SK-N-SH (cell line): ENCODE measurements at regions not wholly inside any gene's neighbourhood (a gene's known extent, or its start where the extent isn't known, plus 50 kb on each side); places are given as distances from the start of the nearest gene placed in this dataset.
"Not testable (repeated sequence)": the region's sequence is repeated elsewhere in the genome, so short reads cannot be mapped to it uniquely, and the experiment has no call there.

Experiments used
- CTCF ChIA-PET: fragments of 300-600, 350-600 bp; formaldehyde crosslinking; extraction: SDS; loops from one replicate; lab custom pipeline; 2021; lab: Yijun Ruan, JAX
- POLR2A ChIA-PET: fragments of 350-600 bp; sonication (Branson Sonifier 250); formaldehyde crosslinking; extraction: SDS; loops from one replicate; lab custom pipeline; 2020; ENCODE audit warnings: antibody characterized with exemption, inconsistent platforms; lab: Yijun Ruan, JAX
- DNase-seq: peaks from one replicate; pipeline ENCODE4 v3.0.0; 2012
- H2AFZ ChIP-seq: fragments of 200-600 bp; sonication (generic); 2 replicates; pipeline ENCODE4 v1.8.1; 2016; ENCODE audit warnings: antibody characterized with exemption, mild to moderate bottlenecking, low read depth
- H3F3A ChIP-seq: fragments of 200-600 bp; sonication (generic); replicated peaks from 2 replicates; pipeline ENCODE3; 2016; ENCODE audit warnings: antibody characterized with exemption, mild to moderate bottlenecking; ENCODE audit not compliant: insufficient read depth
- H3K27ac ChIP-seq, 2 experiments: fragments of 200-500 bp in 1 of 2; fragments of 200-600 bp in 1 of 2; sonication (Bioruptor generic) in 1 of 2; sonication (generic), shearing (Covaris generic) in 1 of 2; 2 replicates each; pipeline versions ENCODE4 v1.5.1 to v1.6.1; 2014 to 2016; ENCODE audit warnings: low read depth in 2 of 2, inconsistent platforms in 1 of 2, low read length in 1 of 2, mild to moderate bottlenecking in 1 of 2, mixed read lengths in 1 of 2
- H3K27me3 ChIP-seq: fragments of 200-600 bp; sonication (generic), shearing (Covaris generic); 2 replicates; pipeline ENCODE4 v1.6.1; 2016; ENCODE audit warnings: mixed run types; ENCODE audit not compliant: insufficient read depth
- H3K36me3 ChIP-seq, 2 experiments: fragments of 200-500 bp in 1 of 2; fragments of 200-600 bp in 1 of 2; sonication (Bioruptor generic) in 1 of 2; sonication (generic) in 1 of 2; replicated peaks in 1 of 2; 2 replicates each; pipeline versions ENCODE3 to v1.5.1; 2014 to 2016; ENCODE audit warnings: low read length in 1 of 2, mild to moderate bottlenecking in 1 of 2; ENCODE audit not compliant: insufficient read depth in 2 of 2, control insufficient read depth in 1 of 2
- H3K4me1 ChIP-seq, 2 experiments: fragments of 200-500 bp in 1 of 2; fragments of 200-600 bp in 1 of 2; sonication (Bioruptor generic) in 1 of 2; sonication (generic), shearing (Covaris generic) in 1 of 2; 2 replicates each; pipeline versions ENCODE4 v1.5.1 to v1.6.1; 2014 to 2016; ENCODE audit warnings: low read depth in 1 of 2, low read length in 1 of 2, mixed run types in 1 of 2; ENCODE audit not compliant: insufficient read depth in 2 of 2, control insufficient read depth in 1 of 2
- H3K4me2 ChIP-seq: fragments of 200-600 bp; sonication (generic), shearing (Covaris generic); 2 replicates; pipeline ENCODE4 v1.6.1; 2017; ENCODE audit warnings: mixed run types
- H3K4me3 ChIP-seq, 2 experiments: fragments of 200-500 bp in 1 of 2; fragments of 200-600 bp in 1 of 2; sonication (Bioruptor generic) in 1 of 2; sonication (generic), shearing (Covaris generic) in 1 of 2; 2 replicates each; pipeline versions ENCODE4 v1.5.1 to v1.8.1; 2014 to 2016; ENCODE audit warnings: low read depth in 2 of 2, inconsistent platforms in 1 of 2, low read length in 1 of 2, mild to moderate bottlenecking in 1 of 2, mixed read lengths in 1 of 2, moderate library complexity in 1 of 2
- H3K79me2 ChIP-seq: fragments of 200-600 bp; sonication (generic); 2 replicates; pipeline ENCODE4 v1.8.1; 2017; ENCODE audit warnings: mild to moderate bottlenecking; ENCODE audit not compliant: insufficient read depth
- H3K9ac ChIP-seq: fragments of 200-600 bp; sonication (generic); 2 replicates; pipeline ENCODE4 v1.6.1; 2017; ENCODE audit warnings: mixed run types
- H3K9me2 ChIP-seq: fragments of 200-600 bp; sonication (generic); 2 replicates; pipeline ENCODE4 v1.6.1; 2017; ENCODE audit warnings: mixed run types
- H3K9me3 ChIP-seq: fragments of 200-600 bp; sonication (generic); 2 replicates; pipeline ENCODE4 v1.6.1; 2017; ENCODE audit warnings: mixed run types, mild to moderate bottlenecking, moderate library complexity
- H4K20me1 ChIP-seq: fragments of 200-600 bp; sonication (generic); 2 replicates; pipeline ENCODE4 v1.6.1; 2017; ENCODE audit warnings: mild to moderate bottlenecking, mixed run types; ENCODE audit not compliant: insufficient read depth
- ELF1 ChIP-seq: IDR thresholded peaks from 2 replicates; pipeline ENCODE4 v1.4.0; 2012
- FOXM1 ChIP-seq: IDR thresholded peaks from 2 replicates; pipeline ENCODE4 v1.4.0; 2012; ENCODE audit warnings: low read depth, mild to moderate bottlenecking
- IRF3 ChIP-seq: fragments of 150-350 bp; IDR thresholded peaks from 2 replicates; pipeline ENCODE4 v1.6.1; 2016; ENCODE audit warnings: mild to moderate bottlenecking, low read depth, low read length
- MEF2A ChIP-seq: IDR thresholded peaks from 2 replicates; pipeline ENCODE4 v1.4.0; 2012; ENCODE audit warnings: low read depth, borderline replicate concordance
- RXRA ChIP-seq: IDR thresholded peaks from 2 replicates; pipeline ENCODE4 v1.4.0; 2012; ENCODE audit warnings: low read depth, mild to moderate bottlenecking, borderline replicate concordance
- TCF12 ChIP-seq: IDR thresholded peaks from 2 replicates; pipeline ENCODE4 v1.4.0; 2012
- USF2 ChIP-seq: fragments of 150-350 bp; IDR thresholded peaks from 2 replicates; pipeline ENCODE4 v1.6.1; 2017; ENCODE audit warnings: antibody characterized with exemption, low read length, low read depth, borderline replicate concordance
- WGBS: methylation state at CpG from one replicate; pipeline ENCODE4 v1.1.6; 2017; ENCODE audit warnings: low lambda C conversion rate; 5-methylcytosine and 5-hydroxymethylcytosine counted together
- TF ChIP-seq, protein P1 (sequence below): fragments of 200-600 bp; sonication (generic); IDR thresholded peaks from 2 replicates; pipeline ENCODE4 v1.6.1; 2017; ENCODE audit warnings: antibody characterized with exemption, mild to moderate bottlenecking, moderate library complexity
- TF ChIP-seq, protein P2 (sequence below): IDR thresholded peaks from 2 replicates; pipeline ENCODE4; 2012
- TF ChIP-seq, protein P3 (sequence below): IDR thresholded peaks from 2 replicates; pipeline ENCODE4 v1.4.0; 2012; ENCODE audit warnings: low read depth
- TF ChIP-seq, protein P4 (sequence below): IDR thresholded peaks from 2 replicates; pipeline ENCODE4 v1.4.0; 2012; ENCODE audit warnings: low read depth, borderline replicate concordance

- Histone ChIP-seq H2AFZ (no peak overlapping the region), H3K9ac (no peak overlapping the region), H3K79me2 (no peaks in the 10 kb centered on the region), H3K9me2 (no peaks in the 10 kb centered on the region), H3K4me3 (no peak overlapping the region), H3K27me3 (no peaks in the 10 kb centered on the region), H3K27ac (no peak overlapping the region), H3F3A (no peaks in the 10 kb centered on the region), H3K9me3 (no peaks in the 10 kb centered on the region), H3K4me2 (no peak overlapping the region), H4K20me1 (no peaks in the 10 kb centered on the region), H3K4me1 (peaks cover 3 to 16% of the 10 kb centered on the region in 2 experiments; a peak in 2 of 4 replicates), H3K36me3 (no peaks in the 10 kb centered on the region)
- ChIA-PET POLR2A (no interaction called here), CTCF (interaction anchor here (1.5 kb wide), 1 partner anchor 235 kb away, joined by 6 read pairs; no protein-coding TSS in a partner anchor)
- WGBS, result 96% methylated on average over 9 of the region's 9 CpGs
- DNase-seq, result no peak
- TF ChIP-seq MEF2A (no peak), RXRA (no peak), TCF12 (no peak), FOXM1 (no peak), USF2 (no peak), IRF3 (no peak), ELF1 (no peak)
- TF ChIP-seq, protein P1, sequence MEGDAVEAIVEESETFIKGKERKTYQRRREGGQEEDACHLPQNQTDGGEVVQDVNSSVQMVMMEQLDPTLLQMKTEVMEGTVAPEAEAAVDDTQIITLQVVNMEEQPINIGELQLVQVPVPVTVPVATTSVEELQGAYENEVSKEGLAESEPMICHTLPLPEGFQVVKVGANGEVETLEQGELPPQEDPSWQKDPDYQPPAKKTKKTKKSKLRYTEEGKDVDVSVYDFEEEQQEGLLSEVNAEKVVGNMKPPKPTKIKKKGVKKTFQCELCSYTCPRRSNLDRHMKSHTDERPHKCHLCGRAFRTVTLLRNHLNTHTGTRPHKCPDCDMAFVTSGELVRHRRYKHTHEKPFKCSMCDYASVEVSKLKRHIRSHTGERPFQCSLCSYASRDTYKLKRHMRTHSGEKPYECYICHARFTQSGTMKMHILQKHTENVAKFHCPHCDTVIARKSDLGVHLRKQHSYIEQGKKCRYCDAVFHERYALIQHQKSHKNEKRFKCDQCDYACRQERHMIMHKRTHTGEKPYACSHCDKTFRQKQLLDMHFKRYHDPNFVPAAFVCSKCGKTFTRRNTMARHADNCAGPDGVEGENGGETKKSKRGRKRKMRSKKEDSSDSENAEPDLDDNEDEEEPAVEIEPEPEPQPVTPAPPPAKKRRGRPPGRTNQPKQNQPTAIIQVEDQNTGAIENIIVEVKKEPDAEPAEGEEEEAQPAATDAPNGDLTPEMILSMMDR, result no peak
- TF ChIP-seq, protein P2, sequence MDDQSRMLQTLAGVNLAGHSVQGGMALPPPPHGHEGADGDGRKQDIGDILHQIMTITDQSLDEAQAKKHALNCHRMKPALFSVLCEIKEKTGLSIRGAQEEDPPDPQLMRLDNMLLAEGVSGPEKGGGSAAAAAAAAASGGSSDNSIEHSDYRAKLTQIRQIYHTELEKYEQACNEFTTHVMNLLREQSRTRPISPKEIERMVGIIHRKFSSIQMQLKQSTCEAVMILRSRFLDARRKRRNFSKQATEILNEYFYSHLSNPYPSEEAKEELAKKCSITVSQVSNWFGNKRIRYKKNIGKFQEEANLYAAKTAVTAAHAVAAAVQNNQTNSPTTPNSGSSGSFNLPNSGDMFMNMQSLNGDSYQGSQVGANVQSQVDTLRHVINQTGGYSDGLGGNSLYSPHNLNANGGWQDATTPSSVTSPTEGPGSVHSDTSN, result no peak
- TF ChIP-seq, protein P3, sequence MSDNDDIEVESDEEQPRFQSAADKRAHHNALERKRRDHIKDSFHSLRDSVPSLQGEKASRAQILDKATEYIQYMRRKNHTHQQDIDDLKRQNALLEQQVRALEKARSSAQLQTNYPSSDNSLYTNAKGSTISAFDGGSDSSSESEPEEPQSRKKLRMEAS, result no peak
Observed at GRCh38 chr20:52034581-52034980, 157.0 kb downstream of the ZFP64 start.

DNA sequence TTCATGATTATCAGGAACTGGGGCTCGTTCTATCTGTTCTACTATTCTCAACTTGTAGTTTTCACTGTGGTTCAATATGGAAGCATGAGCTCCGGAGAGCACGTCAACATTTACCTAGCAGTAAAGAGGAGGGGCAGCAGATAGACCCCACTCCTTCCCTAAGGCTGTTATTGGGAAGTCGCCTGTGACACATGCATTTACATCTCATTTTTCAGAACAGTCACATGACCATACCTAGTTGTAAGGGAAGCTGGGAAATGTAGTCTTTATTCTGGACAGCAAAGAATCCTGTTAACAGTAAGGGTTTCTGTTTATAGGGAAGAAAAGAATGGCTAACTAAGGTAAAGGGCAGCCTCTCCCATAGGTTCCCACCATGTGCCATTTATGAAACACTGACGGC is 158.3 kb downstream of the ZFP64 start:
- Histone ChIP-seq H3K9me3 (no peaks in the 10 kb centered on the region), H3K9me2 (no peaks in the 10 kb centered on the region), H3K36me3 (no peaks in the 10 kb centered on the region), H3K79me2 (no peaks in the 10 kb centered on the region), H3K9ac (no peak overlapping the region), H3K4me2 (no peak overlapping the region), H4K20me1 (no peaks in the 10 kb centered on the region), H3K27me3 (no peaks in the 10 kb centered on the region), H2AFZ (no peak overlapping the region), H3K4me3 (no peak overlapping the region), H3K4me1 (peaks cover 3 to 16% of the 10 kb centered on the region in 2 experiments; a peak in 2 of 4 replicates), H3F3A (no peaks in the 10 kb centered on the region), H3K27ac (no peak overlapping the region)
- POLR2A ChIA-PET, result no interaction called here
- WGBS, result 92% methylated on average over 5 of the region's 5 CpGs
- CTCF ChIA-PET, result interaction anchor here (0.6 to 1.3 kb wide), 2 partner anchors 67 to 572 kb away, joined by 3 read pairs; no protein-coding TSS in a partner anchor
- TF ChIP-seq, protein P4, sequence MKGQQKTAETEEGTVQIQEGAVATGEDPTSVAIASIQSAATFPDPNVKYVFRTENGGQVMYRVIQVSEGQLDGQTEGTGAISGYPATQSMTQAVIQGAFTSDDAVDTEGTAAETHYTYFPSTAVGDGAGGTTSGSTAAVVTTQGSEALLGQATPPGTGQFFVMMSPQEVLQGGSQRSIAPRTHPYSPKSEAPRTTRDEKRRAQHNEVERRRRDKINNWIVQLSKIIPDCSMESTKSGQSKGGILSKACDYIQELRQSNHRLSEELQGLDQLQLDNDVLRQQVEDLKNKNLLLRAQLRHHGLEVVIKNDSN, result peak; percentile 83
- TF ChIP-seq FOXM1, result no peak
- DNase-seq, result no peak

- H3K9me2 ChIP-seq, H3K4me3 ChIP-seq, H3K79me2 ChIP-seq, H4K20me1 ChIP-seq, H3K36me3 ChIP-seq, DNase-seq, H3K9ac ChIP-seq, POLR2A ChIA-PET, H3K27me3 ChIP-seq, H3K9me3 ChIP-seq, H3K4me2 ChIP-seq, H3F3A ChIP-seq: not testable (repeated sequence)
- peak overlapping the region; percentile 38; the same call in 1 of the 2 replicates for H2AFZ ChIP-seq
- peaks cover 3 to 16% of the 10 kb centered on the region in 2 experiments; a peak in 2 of 4 replicates for H3K4me1 ChIP-seq
- peak overlapping the region in 1 of 2 experiments; percentile 42; a peak in 2 of 4 replicates for H3K27ac ChIP-seq
- CTCF ChIA-PET, result interaction anchor here (0.6 to 1.5 kb wide), 4 partner anchors 9 to 233 kb away, joined by 3 to 4 read pairs (median 4); no protein-coding TSS in a partner anchor
- 98% methylated on average over 7 of the region's 7 CpGs for WGBS
Observed at GRCh38 chr20:52032304-52032683, 159.3 kb downstream of the ZFP64 start.
